Panc1 (cell line): ENCODE measurements at regions not wholly inside any gene's neighbourhood (a gene's known extent, or its start where the extent isn't known, plus 50 kb on each side); places are given as distances from the start of the nearest gene placed in this dataset.

Source experiments
- ATAC-seq: fragments of 200-7000 bp; cut with Tn5 transposase; 2 replicates; pipeline ENCODE4 v1.9.1; 2020; ENCODE audit warnings: mild to moderate bottlenecking, moderate library complexity
- BruUV-seq: library from RNA; stranded (reverse); fragments of 400-500 nt; replicated peaks from 2 replicates; lab custom pipeline; 2021; lab: Mats Ljungman, UMichigan
- CTCF ChIA-PET: fragments of 300-600 bp; sonication (Branson Sonifier 250); formaldehyde crosslinking; loops from one replicate; lab custom pipeline; 2022; ENCODE audit warnings: antibody characterized with exemption; lab: Charles Lee
- POLR2A ChIA-PET: fragments of 300-600 bp; sonication (Branson Sonifier 250); formaldehyde crosslinking; loops from one replicate; lab custom pipeline; 2022; ENCODE audit warnings: antibody characterized with exemption; lab: Charles Lee
- DNase-seq: peaks from one replicate; pipeline ENCODE4 v3.0.0-alpha.2; 2010; ENCODE audit warnings: low read depth, low spot score
- H3K27ac ChIP-seq: 2 replicates; pipeline ENCODE4 v1.5.1; 2011; ENCODE audit warnings: mild to moderate bottlenecking, low read length, inconsistent platforms
- H3K27me3 ChIP-seq: fragments of 200-500 bp; sonication (Bioruptor generic); 2 replicates; pipeline ENCODE4 v1.6.0; 2014; ENCODE audit warnings: low read length, inconsistent platforms; ENCODE audit not compliant: control insufficient read depth, insufficient read depth
- H3K36me3 ChIP-seq: fragments of 200-500 bp; sonication (Bioruptor generic); 2 replicates; pipeline ENCODE4 v1.5.1; 2014; ENCODE audit warnings: inconsistent platforms, mild to moderate bottlenecking, low read length, moderate library complexity; ENCODE audit not compliant: control insufficient read depth, insufficient read depth
- H3K4me1 ChIP-seq: 2 replicates; pipeline ENCODE4 v1.5.1; 2011; ENCODE audit warnings: inconsistent platforms, mild to moderate bottlenecking, low read length, moderate library complexity; ENCODE audit not compliant: control insufficient read depth, insufficient read depth
- H3K4me3 ChIP-seq, 2 experiments: 2 replicates each; pipeline ENCODE4 v1.5.1; 2011 to 2012; ENCODE audit warnings: low read depth in 2 of 2, low read length in 2 of 2, mild to moderate bottlenecking in 2 of 2, inconsistent platforms in 1 of 2, moderate library complexity in 1 of 2
- H3K9me3 ChIP-seq: fragments of 200-500 bp; sonication (Bioruptor generic); 2 replicates; pipeline ENCODE4 v1.5.1; 2014; ENCODE audit warnings: low read depth, mild to moderate bottlenecking, inconsistent platforms, low read length, moderate library complexity; ENCODE audit not compliant: control insufficient read depth, insufficient read depth
- POLR2AphosphoS5 ChIP-seq: IDR thresholded peaks from 2 replicates; pipeline ENCODE4 v1.6.1; 2012; ENCODE audit warnings: mild to moderate bottlenecking, low read depth, low read length, moderate library complexity
- SIN3A ChIP-seq: IDR thresholded peaks from 2 replicates; pipeline ENCODE4 v1.6.1; 2012; ENCODE audit warnings: low read depth, mild to moderate bottlenecking, low read length, moderate library complexity, borderline replicate concordance; ENCODE audit not compliant: insufficient read depth
- TCF7L2 ChIP-seq: IDR thresholded peaks from 2 replicates; pipeline ENCODE4 v1.6.1; 2011; ENCODE audit warnings: mild to moderate bottlenecking, low read depth, low read length, inconsistent platforms
- in situ Hi-C: cut with HindIII; loops from 2 replicates; pipeline ENCODE4 v1.10.0; 2016; ENCODE audit warnings: low sequenced_read_pairs, low pct_unique_long_range_greater_than_20kb
- intact Hi-C: fragments of 100-400 bp; cut with micrococcal nuclease; formaldehyde crosslinking; loops from one replicate; pipeline ENCODE4 v1.10.0; 2022; ENCODE audit not compliant: unreplicated experiment
- TF ChIP-seq, protein P1 (sequence below): fragments of 450-650 bp; IDR thresholded peaks from 2 replicates; pipeline ENCODE4 v1.5.1; 2017; ENCODE audit warnings: mild to moderate bottlenecking
- TF ChIP-seq, protein P2 (sequence below), 2 experiments: IDR thresholded peaks; 2 replicates each; pipeline ENCODE4 v1.6.1; 2011 to 2012; ENCODE audit warnings: low read depth in 2 of 2, control low read depth in 1 of 2, low read length in 1 of 2, mild to moderate bottlenecking in 1 of 2, moderate library complexity in 1 of 2; ENCODE audit not compliant: insufficient read depth in 1 of 2

DNA sequence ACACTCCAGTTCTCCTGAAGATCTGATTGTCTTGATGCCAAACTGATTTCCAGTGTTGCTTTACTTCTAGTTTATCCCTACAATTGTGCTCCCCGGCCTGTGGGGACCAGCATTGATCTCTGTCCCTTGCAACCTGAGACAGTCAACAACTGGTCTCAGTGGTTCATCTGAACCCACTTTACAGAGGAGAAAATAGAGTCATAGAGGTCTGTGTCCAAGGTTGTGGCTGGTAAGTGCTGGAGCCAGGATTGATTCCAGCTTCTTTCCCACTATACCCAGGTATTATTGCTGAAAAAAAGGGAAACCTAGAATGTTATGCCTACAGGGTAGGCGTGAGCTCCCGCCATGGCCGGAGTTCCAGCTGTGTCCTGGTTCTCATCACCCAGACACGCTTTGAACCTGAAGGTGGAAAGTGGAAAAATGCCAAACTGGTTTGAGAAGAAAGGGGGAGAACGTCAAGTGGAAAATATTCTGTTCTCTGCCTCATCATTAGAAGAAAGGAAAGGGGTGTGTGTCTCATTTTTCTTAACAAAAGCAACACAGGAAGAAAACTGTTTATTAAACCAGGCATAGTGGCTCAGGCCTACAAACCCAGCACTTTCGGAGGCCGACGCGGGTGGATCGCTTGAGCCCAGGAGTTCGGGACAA lies 60.7 kb upstream of the ITPKB start:
- no peak for DNase-seq
- ATAC-seq = no peak
- Histone ChIP-seq H3K27me3 (no peaks in the 10 kb centered on the region), H3K9me3 (no peaks in the 10 kb centered on the region), H3K27ac (no peak overlapping the region), H3K36me3 (no peaks in the 10 kb centered on the region), H3K4me3 (no peak overlapping the region), H3K4me1 (no peaks in the 10 kb centered on the region)
- in situ Hi-C loops = no loop called here
- BruUV-seq = no TSS peak
- ChIA-PET POLR2A (no interaction called here), CTCF (no interaction called here)
- TF ChIP-seq TCF7L2 (no peak), POLR2AphosphoS5 (no peak), SIN3A (no peak)
- TF ChIP-seq, protein P1, sequence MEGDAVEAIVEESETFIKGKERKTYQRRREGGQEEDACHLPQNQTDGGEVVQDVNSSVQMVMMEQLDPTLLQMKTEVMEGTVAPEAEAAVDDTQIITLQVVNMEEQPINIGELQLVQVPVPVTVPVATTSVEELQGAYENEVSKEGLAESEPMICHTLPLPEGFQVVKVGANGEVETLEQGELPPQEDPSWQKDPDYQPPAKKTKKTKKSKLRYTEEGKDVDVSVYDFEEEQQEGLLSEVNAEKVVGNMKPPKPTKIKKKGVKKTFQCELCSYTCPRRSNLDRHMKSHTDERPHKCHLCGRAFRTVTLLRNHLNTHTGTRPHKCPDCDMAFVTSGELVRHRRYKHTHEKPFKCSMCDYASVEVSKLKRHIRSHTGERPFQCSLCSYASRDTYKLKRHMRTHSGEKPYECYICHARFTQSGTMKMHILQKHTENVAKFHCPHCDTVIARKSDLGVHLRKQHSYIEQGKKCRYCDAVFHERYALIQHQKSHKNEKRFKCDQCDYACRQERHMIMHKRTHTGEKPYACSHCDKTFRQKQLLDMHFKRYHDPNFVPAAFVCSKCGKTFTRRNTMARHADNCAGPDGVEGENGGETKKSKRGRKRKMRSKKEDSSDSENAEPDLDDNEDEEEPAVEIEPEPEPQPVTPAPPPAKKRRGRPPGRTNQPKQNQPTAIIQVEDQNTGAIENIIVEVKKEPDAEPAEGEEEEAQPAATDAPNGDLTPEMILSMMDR = no peak
- TF ChIP-seq, protein P2, sequence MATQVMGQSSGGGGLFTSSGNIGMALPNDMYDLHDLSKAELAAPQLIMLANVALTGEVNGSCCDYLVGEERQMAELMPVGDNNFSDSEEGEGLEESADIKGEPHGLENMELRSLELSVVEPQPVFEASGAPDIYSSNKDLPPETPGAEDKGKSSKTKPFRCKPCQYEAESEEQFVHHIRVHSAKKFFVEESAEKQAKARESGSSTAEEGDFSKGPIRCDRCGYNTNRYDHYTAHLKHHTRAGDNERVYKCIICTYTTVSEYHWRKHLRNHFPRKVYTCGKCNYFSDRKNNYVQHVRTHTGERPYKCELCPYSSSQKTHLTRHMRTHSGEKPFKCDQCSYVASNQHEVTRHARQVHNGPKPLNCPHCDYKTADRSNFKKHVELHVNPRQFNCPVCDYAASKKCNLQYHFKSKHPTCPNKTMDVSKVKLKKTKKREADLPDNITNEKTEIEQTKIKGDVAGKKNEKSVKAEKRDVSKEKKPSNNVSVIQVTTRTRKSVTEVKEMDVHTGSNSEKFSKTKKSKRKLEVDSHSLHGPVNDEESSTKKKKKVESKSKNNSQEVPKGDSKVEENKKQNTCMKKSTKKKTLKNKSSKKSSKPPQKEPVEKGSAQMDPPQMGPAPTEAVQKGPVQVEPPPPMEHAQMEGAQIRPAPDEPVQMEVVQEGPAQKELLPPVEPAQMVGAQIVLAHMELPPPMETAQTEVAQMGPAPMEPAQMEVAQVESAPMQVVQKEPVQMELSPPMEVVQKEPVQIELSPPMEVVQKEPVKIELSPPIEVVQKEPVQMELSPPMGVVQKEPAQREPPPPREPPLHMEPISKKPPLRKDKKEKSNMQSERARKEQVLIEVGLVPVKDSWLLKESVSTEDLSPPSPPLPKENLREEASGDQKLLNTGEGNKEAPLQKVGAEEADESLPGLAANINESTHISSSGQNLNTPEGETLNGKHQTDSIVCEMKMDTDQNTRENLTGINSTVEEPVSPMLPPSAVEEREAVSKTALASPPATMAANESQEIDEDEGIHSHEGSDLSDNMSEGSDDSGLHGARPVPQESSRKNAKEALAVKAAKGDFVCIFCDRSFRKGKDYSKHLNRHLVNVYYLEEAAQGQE (IDR thresholded peaks at IDR 0.05; ENCODE audit: insufficient read depth in 1 of 2, low read depth in 2 of 2, low read length in 1 of 2) = no peak
- intact Hi-C loops = no loop called here

DNA sequence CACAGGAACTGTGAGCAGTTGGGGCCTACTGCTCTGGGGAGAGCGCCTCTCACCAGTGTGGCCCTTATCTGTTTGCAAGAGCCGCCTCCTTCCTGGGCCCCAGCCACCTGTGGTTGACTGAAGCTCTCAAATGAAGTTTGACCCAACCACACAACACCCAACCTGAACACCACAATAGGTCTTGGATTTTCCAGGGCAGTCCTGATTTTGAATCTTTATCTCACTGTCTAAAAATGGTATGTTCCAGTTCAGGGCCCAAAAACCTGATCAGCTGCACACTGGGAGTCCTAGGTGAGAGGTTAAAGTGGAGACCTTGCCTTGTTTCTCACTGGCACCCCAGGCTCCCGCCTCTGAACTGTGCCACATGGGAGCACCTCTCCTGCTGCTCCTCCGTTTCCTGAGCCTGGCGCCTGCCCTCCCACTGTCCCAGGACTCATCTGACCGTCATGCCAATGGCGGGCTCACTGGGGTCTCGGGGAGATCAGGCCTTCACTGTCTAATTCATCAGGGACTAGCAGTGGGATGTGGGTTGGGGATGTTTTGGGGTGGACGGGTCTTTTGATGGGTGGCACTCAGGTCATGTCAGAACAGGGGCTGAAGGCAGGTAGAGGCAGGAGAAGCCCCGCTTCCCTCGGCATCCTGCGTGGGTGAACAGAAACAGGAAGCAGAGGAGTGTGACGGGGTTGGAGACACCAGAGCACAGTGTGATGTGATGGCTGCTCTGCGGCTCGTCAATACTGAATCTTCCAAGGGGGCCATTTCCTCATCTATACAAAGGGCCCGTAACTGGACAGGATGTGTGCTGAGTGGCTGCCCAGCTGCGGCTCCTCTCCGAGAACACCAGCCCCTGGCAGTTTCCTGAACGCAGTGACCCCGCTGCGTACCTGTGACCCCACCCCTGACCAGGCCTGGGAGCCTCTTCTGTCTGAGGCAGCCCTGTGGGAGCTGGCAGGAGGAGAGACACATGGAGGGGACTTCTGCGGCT lies 59.6 kb upstream of the ITPKB start:
- H3K4me1 ChIP-seq = no peaks in the 10 kb centered on the region
- ATAC-seq (no peak), DNase-seq (no peak)
- no peak overlapping the region for H3K27ac ChIP-seq
- H3K36me3 ChIP-seq = no peaks in the 10 kb centered on the region
- H3K4me3 ChIP-seq = no peak overlapping the region
- intact Hi-C loops (no loop called here), in situ Hi-C loops (no loop called here)
- ChIA-PET CTCF (no interaction called here), POLR2A (no interaction called here)
- no peaks in the 10 kb centered on the region for H3K9me3 ChIP-seq
- TF ChIP-seq, protein P2 (IDR thresholded peaks at IDR 0.05; ENCODE audit: insufficient read depth in 1 of 2, low read depth in 2 of 2, low read length in 1 of 2) = no peak
- no peak for TF ChIP-seq POLR2AphosphoS5
- no peak for TF ChIP-seq SIN3A
- no peak for TF ChIP-seq TCF7L2
- TF ChIP-seq, protein P1 = no peak
- H3K27me3 ChIP-seq = no peaks in the 10 kb centered on the region
- no TSS peak for BruUV-seq
